Left lung (tissue), 4 donors: ENCODE measurements at regions not wholly inside any gene's neighbourhood (a gene's known extent, or its start where the extent isn't known, plus 50 kb on each side); places are given as distances from the start of the nearest gene placed in this dataset.
"Not testable (repeated sequence)": the region's sequence is repeated elsewhere in the genome, so short reads cannot be mapped to it uniquely, and the experiment has no call there.

Source experiments
- ATAC-seq: fragments of 200-7000 bp; cut with Tn5 transposase; one replicate; pipeline ENCODE4 v1.9.1; 2020; ENCODE audit warnings: moderate library complexity
- DNase-seq, 4 donors: peaks; one replicate each; pipeline ENCODE4 v3.0.0-alpha.2; 2013 to 2020
- H3K27ac ChIP-seq, 2 donors: fragments of 200-600 bp; sonication (generic) in 1 of 2; one replicate each; pipeline versions ENCODE4 v1.5.0 to v1.8.0; 2020 to 2021
- H3K27me3 ChIP-seq, 2 donors: fragments of 200-600 bp; sonication (generic) in 1 of 2; one replicate each; pipeline versions ENCODE4 v1.5.0 to v1.8.0; 2020 to 2021
- H3K36me3 ChIP-seq, 2 donors: fragments of 200-600 bp; sonication (generic) in 1 of 2; one replicate each; pipeline versions ENCODE4 v1.5.0 to v1.8.0; 2020 to 2021
- H3K4me1 ChIP-seq, 2 donors: fragments of 200-600 bp; one replicate each; pipeline ENCODE4 v1.8.0; 2021
- H3K4me3 ChIP-seq, 2 donors: fragments of 200-600 bp; sonication (generic) in 1 of 2; one replicate each; pipeline versions ENCODE4 v1.5.0 to v1.8.0; 2020 to 2021; ENCODE audit warnings: mild to moderate bottlenecking in 1 of 2
- H3K9me3 ChIP-seq, 2 donors: fragments of 200-600 bp; sonication (generic) in 1 of 2; one replicate each; pipeline versions ENCODE4 v1.5.0 to v1.8.0; 2020 to 2021
- CTCF ChIP-seq, 2 donors: fragments of 200-600 bp; sonication (generic) in 1 of 2; IDR thresholded peaks; one replicate each; pipeline versions ENCODE4 v1.5.0 to v1.8.0; 2021; ENCODE audit warnings: antibody characterized with exemption in 2 of 2
- intact Hi-C, 2 donors: fragments of 100-400 bp; cut with DNase I; formaldehyde crosslinking; loops; one replicate each; pipeline versions ENCODE4 v1.11.2 to v1.14.2; 2022
- donor health status: DM: no; HTN: yes; CAD: no.
- donor health status: DM: no; HTN: no; CAD: no.

- Histone ChIP-seq H3K4me1 (no peaks in the 10 kb centered on the region), H3K27ac (no peak overlapping the region), H3K4me3 (no peak overlapping the region), H3K36me3 (no peaks in the 10 kb centered on the region), H3K27me3 (peaks cover 0 to 3% of the 10 kb centered on the region in 2 donors), H3K9me3 (no peaks in the 10 kb centered on the region)
- no peak for TF ChIP-seq CTCF (IDR thresholded peaks at IDR 0.05)
- intact Hi-C loops, result no loop called here
- ATAC-seq (no peak), DNase-seq (no peak)
These were observed 360.9 kb downstream of the RRAGC start for GRCh38 chr1:38498686-38499085.

- TF ChIP-seq CTCF (IDR thresholded peaks at IDR 0.05), result no peak
- ATAC-seq, result no peak
These were observed 361.5 kb downstream of the RRAGC start for GRCh38 chr1:38497921-38498656.

GRCh38 chr1:38493306-38493705 lies 366.3 kb downstream of the RRAGC start:
- DNase-seq, H3K4me3 ChIP-seq, H3K4me1 ChIP-seq, intact Hi-C loops, H3K27me3 ChIP-seq, ATAC-seq, H3K9me3 ChIP-seq, H3K36me3 ChIP-seq: not testable (repeated sequence)
- peak overlapping the region in 1 of 2 donors; percentile 26 for H3K27ac ChIP-seq

More at GRCh38 chr1:38497921-38498656, 361.5 kb downstream of the RRAGC start:
- intact Hi-C loops, result no loop called here
- no peaks in the 10 kb centered on the region for H3K9me3 ChIP-seq
- no peak for DNase-seq
- H3K4me3 ChIP-seq, result no peak overlapping the region
- no peak overlapping the region for H3K27ac ChIP-seq
- peaks cover 0 to 3% of the 10 kb centered on the region in 2 donors for H3K27me3 ChIP-seq
- H3K36me3 ChIP-seq, result no peaks in the 10 kb centered on the region
- H3K4me1 ChIP-seq, result no peaks in the 10 kb centered on the region

GRCh38 chr1:38489844-38490270 lies 369.7 kb downstream of the RRAGC start:
- H3K36me3 ChIP-seq, result no peaks in the 10 kb centered on the region
- no peak for DNase-seq
- H3K27me3 ChIP-seq, result peaks cover 0 to 6% of the 10 kb centered on the region in 2 donors
- peak; percentile 39 for ATAC-seq
- H3K4me3 ChIP-seq, result no peak overlapping the region
- TF ChIP-seq CTCF (IDR thresholded peaks at IDR 0.05), result peak; percentile 15 to 32
- intact Hi-C loops, result no loop called here
- H3K27ac ChIP-seq, result no peak overlapping the region
- no peaks in the 10 kb centered on the region for H3K9me3 ChIP-seq
- no peaks in the 10 kb centered on the region for H3K4me1 ChIP-seq

- no peak for DNase-seq
- Histone ChIP-seq H3K27ac (no peak overlapping the region), H3K4me3 (no peak overlapping the region), H3K27me3 (peaks cover 0 to 6% of the 10 kb centered on the region in 2 donors), H3K4me1 (no peaks in the 10 kb centered on the region), H3K9me3 (no peaks in the 10 kb centered on the region), H3K36me3 (no peaks in the 10 kb centered on the region)
- no peak for ATAC-seq
- no peak for TF ChIP-seq CTCF (IDR thresholded peaks at IDR 0.05)
- intact Hi-C loops, result no loop called here
These were observed 371.2 kb downstream of the RRAGC start for GRCh38 chr1:38488162-38488898.
